ENCODE measurements at regions not wholly inside any gene's neighbourhood (a gene's known extent, or its start where the extent isn't known, plus 50 kb on each side); places are given as distances from the start of the nearest gene placed in this dataset.

DNA sequence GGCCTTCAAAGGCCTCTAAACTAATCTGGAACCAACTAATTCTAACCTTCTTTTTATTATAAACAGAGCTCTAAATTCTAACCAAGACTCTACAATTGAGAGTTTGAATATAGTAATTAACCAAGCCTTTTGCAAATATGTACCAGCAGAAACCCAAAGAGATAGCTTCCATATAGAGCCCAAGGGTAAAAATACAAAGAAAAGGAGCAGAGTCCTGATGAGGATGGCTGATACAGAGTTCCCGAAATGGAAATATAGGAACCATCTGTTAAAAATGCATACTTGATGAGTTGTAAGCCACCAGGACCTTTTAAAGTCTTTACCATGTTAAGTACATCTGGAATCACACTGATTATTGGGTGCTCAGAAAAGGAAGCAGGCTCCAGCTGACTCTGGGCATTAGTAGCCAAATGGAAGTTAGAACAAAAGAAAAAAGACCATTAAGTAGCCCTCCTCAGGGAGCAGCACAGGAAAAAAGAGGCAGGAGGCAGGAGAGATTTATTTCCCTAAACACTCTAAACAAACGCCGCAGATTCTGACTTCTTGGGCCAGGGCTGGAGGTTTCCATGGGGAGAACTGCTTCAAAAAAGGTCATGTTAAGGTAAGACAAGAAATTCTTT is 463.1 kb upstream of the FAT3 start:
- TF ChIP-seq, protein P1, sequence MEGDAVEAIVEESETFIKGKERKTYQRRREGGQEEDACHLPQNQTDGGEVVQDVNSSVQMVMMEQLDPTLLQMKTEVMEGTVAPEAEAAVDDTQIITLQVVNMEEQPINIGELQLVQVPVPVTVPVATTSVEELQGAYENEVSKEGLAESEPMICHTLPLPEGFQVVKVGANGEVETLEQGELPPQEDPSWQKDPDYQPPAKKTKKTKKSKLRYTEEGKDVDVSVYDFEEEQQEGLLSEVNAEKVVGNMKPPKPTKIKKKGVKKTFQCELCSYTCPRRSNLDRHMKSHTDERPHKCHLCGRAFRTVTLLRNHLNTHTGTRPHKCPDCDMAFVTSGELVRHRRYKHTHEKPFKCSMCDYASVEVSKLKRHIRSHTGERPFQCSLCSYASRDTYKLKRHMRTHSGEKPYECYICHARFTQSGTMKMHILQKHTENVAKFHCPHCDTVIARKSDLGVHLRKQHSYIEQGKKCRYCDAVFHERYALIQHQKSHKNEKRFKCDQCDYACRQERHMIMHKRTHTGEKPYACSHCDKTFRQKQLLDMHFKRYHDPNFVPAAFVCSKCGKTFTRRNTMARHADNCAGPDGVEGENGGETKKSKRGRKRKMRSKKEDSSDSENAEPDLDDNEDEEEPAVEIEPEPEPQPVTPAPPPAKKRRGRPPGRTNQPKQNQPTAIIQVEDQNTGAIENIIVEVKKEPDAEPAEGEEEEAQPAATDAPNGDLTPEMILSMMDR (IDR thresholded peaks at IDR 0.05), result no peak
- Histone ChIP-seq H3K4me1 (no peaks in the 10 kb centered on the region), H3K9me3 (no peaks in the 10 kb centered on the region), H3K36me3 (ENCODE audit: insufficient read depth in 1 of 2, low read depth in 1 of 2) (no peaks in the 10 kb centered on the region), H3K27ac (no peak overlapping the region), H3K4me3 (no peak overlapping the region), H3K27me3 (ENCODE audit: insufficient read depth in 3 of 3, low read length in 2 of 3) (no peaks in the 10 kb centered on the region)
- 10 to 30% (median 16%) methylated on average over 3 of the region's 3 CpGs for WGBS, 3 donors
- no peak for ATAC-seq
- DNase-seq, result no peak
- intact Hi-C loops (cut with DNase I), result loop anchor here in 1 of 2 donors (10.0 kb wide), 1 partner anchor 1133 kb away; no protein-coding TSS in a partner anchor

DNA sequence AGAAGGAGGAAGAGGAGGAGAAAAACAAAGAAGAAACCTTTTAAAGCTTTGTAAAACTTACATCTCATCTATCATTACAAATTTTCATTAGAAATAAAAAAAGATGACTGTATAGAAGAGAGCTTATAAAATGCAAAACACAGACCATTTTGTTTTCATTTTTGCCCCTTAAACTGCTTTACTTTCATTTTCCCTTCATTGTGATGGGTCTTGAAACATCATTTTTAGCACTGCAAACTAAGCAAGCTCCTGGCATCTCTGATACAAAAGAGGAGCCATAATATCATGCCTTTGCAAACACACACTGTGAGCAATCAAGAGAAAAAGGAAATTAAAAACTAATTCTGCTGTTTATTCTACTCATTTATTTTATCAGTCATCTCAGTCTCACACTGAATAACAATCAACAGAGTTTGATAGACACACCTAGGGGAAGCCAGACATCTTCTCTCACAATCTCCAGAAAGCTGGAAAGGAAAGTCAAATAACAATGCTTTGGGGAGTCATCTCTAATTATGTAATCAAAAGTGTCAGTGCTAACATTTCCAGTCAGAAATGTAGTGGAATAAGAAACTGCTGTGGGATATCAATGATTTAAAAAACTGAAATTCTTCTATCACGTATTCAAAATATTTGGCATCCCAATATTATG is 467.7 kb upstream of the FAT3 start:
- Histone ChIP-seq H3K36me3 (ENCODE audit: insufficient read depth in 1 of 2, low read depth in 1 of 2) (no peaks in the 10 kb centered on the region), H3K4me1 (no peaks in the 10 kb centered on the region), H3K27me3 (ENCODE audit: insufficient read depth in 3 of 3, low read length in 2 of 3) (no peaks in the 10 kb centered on the region), H3K27ac (no peak overlapping the region), H3K9me3 (no peaks in the 10 kb centered on the region), H3K4me3 (no peak overlapping the region)
- no peak for DNase-seq
- 45 to 94% (median 89%) methylated on average over 1 of the region's 1 CpG for WGBS, 3 donors
- TF ChIP-seq, protein P1 (IDR thresholded peaks at IDR 0.05), result no peak
- no peak for ATAC-seq
- intact Hi-C loops (cut with DNase I), result no loop called here

DNA sequence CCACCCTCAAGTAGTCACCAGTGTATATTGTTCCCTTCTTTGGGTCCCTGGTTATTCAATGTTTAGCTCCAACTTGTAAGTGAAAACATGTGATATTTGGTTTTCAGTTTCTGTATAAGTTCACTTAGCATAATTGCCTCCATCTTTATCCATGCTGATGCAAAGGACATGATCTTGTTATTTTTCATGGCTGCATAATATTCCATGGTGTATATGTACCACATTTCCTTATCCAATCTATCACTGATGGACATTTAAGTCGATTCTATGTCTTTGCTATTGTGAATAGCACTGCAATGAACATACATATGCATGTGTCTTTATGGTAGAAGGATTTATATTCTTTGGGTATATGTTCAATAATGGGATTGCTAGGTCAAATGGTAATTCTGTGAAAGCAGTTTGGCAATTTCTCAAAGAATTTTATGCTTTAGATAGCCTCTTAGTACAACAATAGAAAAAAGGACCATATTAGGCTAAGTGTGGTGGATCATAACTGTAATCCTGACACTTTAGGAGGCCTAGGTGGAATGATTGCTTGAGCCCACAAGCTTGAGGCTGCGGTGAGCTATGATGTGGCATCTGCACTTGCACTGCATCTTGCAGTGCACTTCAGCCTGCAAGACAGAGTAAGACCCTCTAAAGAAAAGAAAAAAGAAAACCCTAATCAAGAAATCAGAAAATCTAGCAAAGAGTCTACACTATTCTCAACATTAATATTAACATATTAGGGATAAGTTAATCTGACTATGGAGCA is 468.5 kb upstream of the FAT3 start:
- no peak for ATAC-seq

DNA sequence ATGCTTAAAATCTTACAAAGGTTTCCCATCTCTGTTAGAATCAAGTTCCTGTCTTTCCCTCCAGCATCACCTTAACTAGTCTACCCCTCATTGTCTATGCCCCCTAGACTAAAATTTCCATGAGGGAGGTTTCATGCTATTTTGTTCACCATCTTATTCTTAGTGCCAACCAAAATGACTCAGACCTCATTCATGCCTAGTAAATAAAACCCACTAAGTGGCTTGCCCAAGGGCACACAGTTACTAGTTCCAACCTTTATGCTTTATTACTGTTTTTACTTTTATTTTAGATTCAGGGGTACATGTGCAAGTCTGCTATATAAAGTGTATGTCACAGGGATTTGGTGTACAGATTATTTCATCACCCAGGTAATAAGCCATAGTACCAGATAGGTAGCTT is 469.1 kb upstream of the FAT3 start:
- H3K4me1 ChIP-seq, result no peaks in the 10 kb centered on the region
- H3K27me3 ChIP-seq (ENCODE audit: insufficient read depth in 3 of 3, low read length in 2 of 3), result no peaks in the 10 kb centered on the region
- no peak overlapping the region for H3K27ac ChIP-seq
- no peaks in the 10 kb centered on the region for H3K9me3 ChIP-seq
- DNase-seq, result no peak
- ATAC-seq, result no peak
- no peaks in the 10 kb centered on the region for H3K36me3 ChIP-seq (ENCODE audit: insufficient read depth in 1 of 2, low read depth in 1 of 2)
- intact Hi-C loops (cut with DNase I), result no loop called here
- TF ChIP-seq, protein P1 (IDR thresholded peaks at IDR 0.05), result no peak
- H3K4me3 ChIP-seq, result no peak overlapping the region

More for the DNA sequence above, 468.5 kb upstream of the FAT3 start:
- Histone ChIP-seq H3K27me3 (ENCODE audit: insufficient read depth in 3 of 3, low read length in 2 of 3) (no peaks in the 10 kb centered on the region), H3K4me3 (no peak overlapping the region), H3K36me3 (ENCODE audit: insufficient read depth in 1 of 2, low read depth in 1 of 2) (no peaks in the 10 kb centered on the region), H3K9me3 (no peaks in the 10 kb centered on the region), H3K4me1 (no peaks in the 10 kb centered on the region), H3K27ac (no peak overlapping the region)
- TF ChIP-seq, protein P1 (IDR thresholded peaks at IDR 0.05), result no peak
- intact Hi-C loops (cut with DNase I), result no loop called here
- 64 to 75% (median 68%) methylated on average over 2 of the region's 2 CpGs for WGBS, 3 donors
- DNase-seq, result no peak

Measured in psoas muscle (tissue), 7 donors.